Thoracic aorta (tissue), 2 donors: ENCODE measurements at regions not wholly inside any gene's neighbourhood (a gene's known extent, or its start where the extent isn't known, plus 50 kb on each side); places are given as distances from the start of the nearest gene placed in this dataset.

ENCODE experiments used
- ATAC-seq: fragments of 150-250 bp; one replicate; pipeline ENCODE4 v1.8.0; 2017; ENCODE audit warnings: low read depth; ENCODE audit not compliant: insufficient number of reproducible peaks, low FRiP score
- DNase-seq: peaks from one replicate; pipeline ENCODE4 v3.0.0-alpha.2; 2020; ENCODE audit warnings: low spot score
- H3K27ac ChIP-seq, 2 donors: fragments of 200-600 bp; sonication (generic); 1 replicate in 1 of 2; 2 replicates in 1 of 2; pipeline ENCODE4 v1.5.1; 2016; ENCODE audit warnings: mild to moderate bottlenecking in 2 of 2, moderate library complexity in 2 of 2
- H3K27me3 ChIP-seq: fragments of 200-600 bp; sonication (generic); replicated peaks from 2 replicates; pipeline ENCODE4 v1.6.0; 2016; ENCODE audit warnings: mild to moderate bottlenecking; ENCODE audit not compliant: insufficient read depth
- H3K36me3 ChIP-seq: fragments of 200-600 bp; sonication (generic); one replicate; pipeline ENCODE4 v1.5.1; 2016
- H3K4me1 ChIP-seq, 2 donors: fragments of 200-600 bp; sonication (generic); 1 replicate in 1 of 2; 2 replicates in 1 of 2; pipeline versions ENCODE4 v1.5.1 to v1.6.0; 2016; ENCODE audit warnings: low read depth in 2 of 2, mild to moderate bottlenecking in 1 of 2; ENCODE audit not compliant: control insufficient read depth in 1 of 2
- H3K4me3 ChIP-seq: fragments of 200-600 bp; sonication (generic); 2 replicates; pipeline ENCODE4 v1.5.1; 2016; ENCODE audit warnings: mild to moderate bottlenecking
- H3K9me3 ChIP-seq: fragments of 200-600 bp; sonication (generic); 2 replicates; pipeline ENCODE4 v1.5.1; 2016
- CTCF ChIP-seq: fragments of 200-600 bp; sonication (generic); IDR thresholded peaks from one replicate; pipeline ENCODE4 v1.5.1; 2019; ENCODE audit warnings: antibody characterized with exemption

GRCh38 chr3:40885430-40885829, 313.9 kb upstream of the CTNNB1 start:
- no peaks in the 10 kb centered on the region for H3K36me3 ChIP-seq

DNA sequence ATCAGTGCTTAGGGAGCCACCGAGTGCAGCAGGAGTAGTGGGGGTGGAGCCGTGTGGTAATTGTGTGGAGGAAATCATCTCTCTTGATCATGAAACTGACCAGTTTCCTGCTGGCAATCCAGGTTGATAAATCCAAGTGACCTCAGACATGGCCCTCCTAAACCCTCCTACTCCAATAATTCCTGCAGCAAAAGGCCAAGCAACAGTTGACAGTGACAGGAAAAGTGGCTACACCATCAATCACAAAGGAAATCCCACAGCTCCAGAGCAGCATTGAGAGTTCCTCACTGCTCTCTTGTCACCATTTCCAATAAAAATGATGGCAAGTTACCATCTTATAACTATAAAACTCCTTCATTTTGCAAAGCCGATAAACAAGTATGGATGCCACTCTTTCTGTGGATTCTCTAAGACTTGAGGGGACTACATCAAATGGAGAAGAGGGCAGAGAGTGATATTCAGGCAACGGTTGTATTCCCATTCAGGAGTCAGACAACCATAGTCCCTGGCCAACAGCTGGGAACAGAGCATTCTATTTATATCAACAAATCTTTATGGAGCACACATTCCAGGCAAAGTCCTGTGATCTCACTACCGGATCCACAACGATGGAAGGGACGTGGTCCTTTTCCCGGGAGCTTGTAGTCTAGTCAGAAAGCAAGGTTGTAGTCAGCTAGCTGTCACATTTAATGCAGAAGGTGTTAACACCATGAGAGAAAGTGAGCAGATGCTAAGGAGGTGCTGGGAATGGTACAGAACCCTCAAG, 312.5 kb upstream of the CTNNB1 start:
- H3K4me1 ChIP-seq, result no peaks in the 10 kb centered on the region
- H3K36me3 ChIP-seq, result no peaks in the 10 kb centered on the region
- no peaks in the 10 kb centered on the region for H3K27me3 ChIP-seq
- H3K4me3 ChIP-seq, result no peak overlapping the region
- no peak for TF ChIP-seq CTCF
- ATAC-seq (no peak), DNase-seq (no peak)
- H3K27ac ChIP-seq, result no peak overlapping the region
- no peaks in the 10 kb centered on the region for H3K9me3 ChIP-seq

More at GRCh38 chr3:40885430-40885829, 313.9 kb upstream of the CTNNB1 start:
- Histone ChIP-seq H3K4me3 (no peak overlapping the region), H3K9me3 (no peaks in the 10 kb centered on the region), H3K27ac (no peak overlapping the region), H3K27me3 (no peaks in the 10 kb centered on the region), H3K4me1 (no peaks in the 10 kb centered on the region)
- DNase-seq (no peak), ATAC-seq (no peak)
- TF ChIP-seq CTCF, result no peak

DNA sequence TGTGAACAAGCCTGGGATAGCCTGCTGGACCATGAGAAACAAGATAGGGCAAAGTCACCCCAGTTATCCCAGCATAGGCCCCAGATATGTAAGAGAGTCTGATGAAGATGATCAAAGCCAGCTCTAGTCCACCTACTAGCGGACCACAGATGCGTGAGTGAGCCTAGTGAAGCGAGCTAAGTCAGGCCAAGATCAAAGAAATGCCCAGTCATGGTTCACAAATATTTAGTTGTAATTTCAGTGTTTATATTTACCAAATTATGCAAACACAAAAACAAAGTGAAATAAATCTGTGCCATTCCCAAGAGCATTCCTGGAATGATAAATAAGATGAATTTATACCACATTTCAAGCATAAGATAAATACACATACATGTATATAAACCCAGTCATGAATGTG, 308.1 kb upstream of the CTNNB1 start:
- Histone ChIP-seq H3K27ac (no peak overlapping the region), H3K9me3 (no peaks in the 10 kb centered on the region), H3K4me1 (no peaks in the 10 kb centered on the region), H3K27me3 (no peaks in the 10 kb centered on the region), H3K36me3 (no peaks in the 10 kb centered on the region), H3K4me3 (no peak overlapping the region)
- no peak for ATAC-seq
- TF ChIP-seq CTCF, result no peak
- no peak for DNase-seq

DNA sequence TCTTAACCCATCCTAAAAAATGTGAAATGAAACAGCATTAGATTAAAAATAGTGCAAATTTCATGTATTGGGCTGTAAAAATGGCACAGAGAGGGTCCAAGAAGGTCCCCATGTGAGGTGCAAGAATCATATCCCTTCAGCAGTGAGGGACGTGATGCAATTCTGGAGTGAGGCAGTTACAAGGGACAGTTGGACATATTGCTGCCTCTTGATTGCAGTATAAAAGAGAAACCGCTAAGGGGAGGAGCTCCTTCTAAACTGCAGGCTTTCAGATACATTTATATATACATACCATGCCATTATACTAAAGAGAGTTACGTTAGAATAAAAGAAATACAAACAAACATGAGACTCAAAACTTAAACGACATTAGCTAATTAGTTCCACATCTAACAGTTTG, 304.2 kb upstream of the CTNNB1 start:
- Histone ChIP-seq H3K36me3 (no peaks in the 10 kb centered on the region), H3K27ac (no peak overlapping the region), H3K4me1 (peaks cover 0 to 4% of the 10 kb centered on the region in 2 donors), H3K4me3 (no peak overlapping the region), H3K9me3 (no peaks in the 10 kb centered on the region), H3K27me3 (no peaks in the 10 kb centered on the region)
- DNase-seq (no peak), ATAC-seq (no peak)
- no peak for TF ChIP-seq CTCF

DNA sequence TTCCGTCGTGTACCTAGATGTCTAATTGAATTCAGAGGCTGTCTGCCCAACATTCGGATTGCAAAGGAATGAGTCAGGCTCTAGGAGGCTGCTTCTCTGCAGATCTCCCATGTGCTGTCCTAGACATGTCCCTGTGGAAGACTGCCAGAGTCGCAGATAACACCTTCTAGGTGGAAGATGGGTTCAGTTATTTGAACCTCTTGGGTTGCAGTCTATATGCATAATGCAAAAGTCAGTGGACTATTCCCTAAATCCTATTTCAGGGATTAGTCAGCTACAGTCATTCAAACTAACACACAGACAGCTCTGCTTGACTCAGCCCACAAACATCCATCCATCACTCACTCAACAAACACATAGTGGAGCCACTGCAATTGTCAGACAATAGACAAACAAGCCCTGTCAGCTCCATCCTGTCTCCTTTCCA, 300.0 kb upstream of the CTNNB1 start:
- DNase-seq, result no peak
- no peak for ATAC-seq
- Histone ChIP-seq H3K4me3 (no peak overlapping the region), H3K27ac (no peak overlapping the region), H3K27me3 (no peaks in the 10 kb centered on the region), H3K36me3 (no peaks in the 10 kb centered on the region), H3K9me3 (no peaks in the 10 kb centered on the region), H3K4me1 (peaks cover 0 to 4% of the 10 kb centered on the region in 2 donors)
- TF ChIP-seq CTCF, result no peak
